ENCODE measurements at regions not wholly inside any gene's neighbourhood (a gene's known extent, or its start where the extent isn't known, plus 50 kb on each side); places are given as distances from the start of the nearest gene placed in this dataset.

- Mint-ChIP-seq H3K4me3 (ENCODE audit: unreplicated experiment) (no peak overlapping the region), H3K27ac (ENCODE audit: low read depth, unreplicated experiment) (no peak overlapping the region), H3K9me3 (ENCODE audit: unreplicated experiment) (peaks cover 7% of the 10 kb centered on the region), H3K36me3 (ENCODE audit: insufficient read depth, unreplicated experiment) (no peaks in the 10 kb centered on the region), H3K4me1 (ENCODE audit: insufficient read depth, unreplicated experiment) (peaks cover 17% of the 10 kb centered on the region), H3K27me3 (ENCODE audit: insufficient read depth, unreplicated experiment) (no peaks in the 10 kb centered on the region)
- ChIA-PET POLR2A (no interaction called here), CTCF (no interaction called here)
- no TSS peak for BruUV-seq (replicated peaks)
- DNase-seq (ENCODE audit: unreplicated experiment) = no peak
- intact Hi-C loops (cut with micrococcal nuclease) = no loop called here
- TF ChIP-seq, protein P1, sequence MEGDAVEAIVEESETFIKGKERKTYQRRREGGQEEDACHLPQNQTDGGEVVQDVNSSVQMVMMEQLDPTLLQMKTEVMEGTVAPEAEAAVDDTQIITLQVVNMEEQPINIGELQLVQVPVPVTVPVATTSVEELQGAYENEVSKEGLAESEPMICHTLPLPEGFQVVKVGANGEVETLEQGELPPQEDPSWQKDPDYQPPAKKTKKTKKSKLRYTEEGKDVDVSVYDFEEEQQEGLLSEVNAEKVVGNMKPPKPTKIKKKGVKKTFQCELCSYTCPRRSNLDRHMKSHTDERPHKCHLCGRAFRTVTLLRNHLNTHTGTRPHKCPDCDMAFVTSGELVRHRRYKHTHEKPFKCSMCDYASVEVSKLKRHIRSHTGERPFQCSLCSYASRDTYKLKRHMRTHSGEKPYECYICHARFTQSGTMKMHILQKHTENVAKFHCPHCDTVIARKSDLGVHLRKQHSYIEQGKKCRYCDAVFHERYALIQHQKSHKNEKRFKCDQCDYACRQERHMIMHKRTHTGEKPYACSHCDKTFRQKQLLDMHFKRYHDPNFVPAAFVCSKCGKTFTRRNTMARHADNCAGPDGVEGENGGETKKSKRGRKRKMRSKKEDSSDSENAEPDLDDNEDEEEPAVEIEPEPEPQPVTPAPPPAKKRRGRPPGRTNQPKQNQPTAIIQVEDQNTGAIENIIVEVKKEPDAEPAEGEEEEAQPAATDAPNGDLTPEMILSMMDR (IDR thresholded peaks at IDR 0.05; ENCODE audit: unreplicated experiment) = no peak
Measured at GRCh38 chr10:44659320-44659719, 251.8 kb upstream of the TMEM72 start.

GRCh38 chr10:44660271-44660670 lies 250.9 kb upstream of the TMEM72 start:
- Mint-ChIP-seq H3K27ac (ENCODE audit: low read depth, unreplicated experiment) (no peak overlapping the region), H3K4me1 (ENCODE audit: insufficient read depth, unreplicated experiment) (peaks cover 18% of the 10 kb centered on the region), H3K4me3 (ENCODE audit: unreplicated experiment) (no peak overlapping the region), H3K27me3 (ENCODE audit: insufficient read depth, unreplicated experiment) (no peaks in the 10 kb centered on the region), H3K36me3 (ENCODE audit: insufficient read depth, unreplicated experiment) (no peaks in the 10 kb centered on the region), H3K9me3 (ENCODE audit: unreplicated experiment) (peaks cover 7% of the 10 kb centered on the region)
- no TSS peak for BruUV-seq (replicated peaks)
- no peak for DNase-seq (ENCODE audit: unreplicated experiment)
- ChIA-PET CTCF (no interaction called here), POLR2A (no interaction called here)
- intact Hi-C loops (cut with micrococcal nuclease) = no loop called here
- TF ChIP-seq, protein P1 (IDR thresholded peaks at IDR 0.05; ENCODE audit: unreplicated experiment) = no peak

GRCh38 chr10:44662051-44662450 lies 249.1 kb upstream of the TMEM72 start:
- intact Hi-C loops (cut with micrococcal nuclease) = no loop called here
- ChIA-PET CTCF (interaction anchor here (0.8 kb wide), 1 partner anchor 67 kb away, joined by 3 read pairs; no protein-coding TSS in a partner anchor), POLR2A (no interaction called here)
- Mint-ChIP-seq H3K36me3 (ENCODE audit: insufficient read depth, unreplicated experiment) (no peaks in the 10 kb centered on the region), H3K27me3 (ENCODE audit: insufficient read depth, unreplicated experiment) (no peaks in the 10 kb centered on the region), H3K4me3 (ENCODE audit: unreplicated experiment) (no peak overlapping the region), H3K4me1 (ENCODE audit: insufficient read depth, unreplicated experiment) (peaks cover 18% of the 10 kb centered on the region), H3K27ac (ENCODE audit: low read depth, unreplicated experiment) (no peak overlapping the region), H3K9me3 (ENCODE audit: unreplicated experiment) (peaks cover 7% of the 10 kb centered on the region)
- TF ChIP-seq, protein P1 (IDR thresholded peaks at IDR 0.05; ENCODE audit: unreplicated experiment) = no peak
- no peak for DNase-seq (ENCODE audit: unreplicated experiment)
- BruUV-seq (replicated peaks) = no TSS peak

- ChIA-PET POLR2A (no interaction called here), CTCF (no interaction called here)
- no TSS peak for BruUV-seq (replicated peaks)
Measured at GRCh38 chr10:44668336-44668735, 242.8 kb upstream of the TMEM72 start.

More at GRCh38 chr10:44668336-44668735, 242.8 kb upstream of the TMEM72 start:
- DNase-seq (ENCODE audit: unreplicated experiment) = no peak
- intact Hi-C loops (cut with micrococcal nuclease) = no loop called here
- Mint-ChIP-seq H3K9me3 (ENCODE audit: unreplicated experiment) (peaks cover 13% of the 10 kb centered on the region), H3K36me3 (ENCODE audit: insufficient read depth, unreplicated experiment) (no peaks in the 10 kb centered on the region), H3K4me3 (ENCODE audit: unreplicated experiment) (no peak overlapping the region), H3K27ac (ENCODE audit: low read depth, unreplicated experiment) (no peak overlapping the region), H3K4me1 (ENCODE audit: insufficient read depth, unreplicated experiment) (peaks cover 8% of the 10 kb centered on the region), H3K27me3 (ENCODE audit: insufficient read depth, unreplicated experiment) (no peaks in the 10 kb centered on the region)
- TF ChIP-seq, protein P1 (IDR thresholded peaks at IDR 0.05; ENCODE audit: unreplicated experiment) = no peak

All from MCF 10A (cell line).